HG02610 (cell line): ENCODE measurements at regions not wholly inside any gene's neighbourhood (a gene's known extent, or its start where the extent isn't known, plus 50 kb on each side); places are given as distances from the start of the nearest gene placed in this dataset.

Source experiments
- ATAC-seq: cut with Tn5 transposase; IDR thresholded peaks from one replicate; pipeline ENCODE4 v1.9.1; 2021; ENCODE audit warnings: mild to moderate bottlenecking, moderate library complexity; ENCODE audit not compliant: unreplicated experiment

- no peak for ATAC-seq
Measured at GRCh38 chr14:81668626-81669274, 135.1 kb upstream of the SEL1L start.

GRCh38 chr14:81669308-81669707, 135.7 kb upstream of the SEL1L start:
- no peak for ATAC-seq

GRCh38 chr14:81673930-81674329, 140.3 kb upstream of the SEL1L start:
- no peak for ATAC-seq

- no peak for ATAC-seq
Measured at GRCh38 chr14:81676395-81676794, 142.7 kb upstream of the SEL1L start.

GRCh38 chr14:81676879-81677278, 143.2 kb upstream of the SEL1L start:
- ATAC-seq, result no peak

- no peak for ATAC-seq
Measured at GRCh38 chr14:81677736-81678135, 144.1 kb upstream of the SEL1L start.

GRCh38 chr14:81679226-81679625, 145.6 kb upstream of the SEL1L start:
- no peak for ATAC-seq

- no peak for ATAC-seq
Measured at GRCh38 chr14:81681541-81681940, 147.9 kb upstream of the SEL1L start.

- no peak for ATAC-seq
Measured at GRCh38 chr14:81682134-81682533, 148.5 kb upstream of the SEL1L start.

GRCh38 chr14:81682701-81683100, 149.0 kb upstream of the SEL1L start:
- no peak for ATAC-seq

- ATAC-seq, result no peak
Measured at GRCh38 chr14:81684696-81685095, 151.0 kb upstream of the SEL1L start.

GRCh38 chr14:81686512-81686911, 152.9 kb upstream of the SEL1L start:
- no peak for ATAC-seq

GRCh38 chr14:81691931-81692330, 158.3 kb upstream of the SEL1L start:
- no peak for ATAC-seq

GRCh38 chr14:81694419-81694818, 160.8 kb upstream of the SEL1L start:
- ATAC-seq, result no peak

GRCh38 chr14:81709681-81710080, 176.0 kb upstream of the SEL1L start:
- ATAC-seq, result no peak

GRCh38 chr14:81710232-81710845, 176.7 kb upstream of the SEL1L start:
- no peak for ATAC-seq

- no peak for ATAC-seq
Measured at GRCh38 chr14:81715731-81716130, 182.1 kb upstream of the SEL1L start.

GRCh38 chr14:81716953-81717352, 183.3 kb upstream of the SEL1L start:
- no peak for ATAC-seq

GRCh38 chr14:81723956-81724355, 190.3 kb upstream of the SEL1L start:
- no peak for ATAC-seq

- ATAC-seq, result no peak
Measured at GRCh38 chr14:81727218-81727617, 193.6 kb upstream of the SEL1L start.

- ATAC-seq, result no peak
Measured at GRCh38 chr14:81728447-81728846, 194.8 kb upstream of the SEL1L start.

- no peak for ATAC-seq
Measured at GRCh38 chr14:81729622-81730021, 196.0 kb upstream of the SEL1L start.

- ATAC-seq, result no peak
Measured at GRCh38 chr14:81737938-81738337, 204.3 kb upstream of the SEL1L start.
